Body of pancreas (tissue), 4 donors: ENCODE measurements at regions not wholly inside any gene's neighbourhood (a gene's known extent, or its start where the extent isn't known, plus 50 kb on each side); places are given as distances from the start of the nearest gene placed in this dataset.
"Not testable (repeated sequence)": the region's sequence is repeated elsewhere in the genome, so short reads cannot be mapped to it uniquely, and the experiment has no call there.

Source experiments
- ATAC-seq: fragments of 150-250 bp; one replicate; pipeline ENCODE4 v1.9.1; 2016
- DNase-seq, 4 donors: peaks; one replicate each; pipeline ENCODE4 v3.0.0-alpha.2; 2019
- H3K27ac ChIP-seq, 4 donors: fragments of 200-600 bp; sonication (generic); 1 replicate in 3 of 4; 2 replicates in 1 of 4; pipeline versions ENCODE4 v1.5.1 to v1.6.1; 2016 to 2019; ENCODE audit warnings: mild to moderate bottlenecking in 1 of 4, mixed read lengths in 1 of 4, moderate library complexity in 1 of 4
- H3K27me3 ChIP-seq, 2 donors: fragments of 200-600 bp; sonication (generic); one replicate each; pipeline ENCODE4 v1.6.0; 2016; ENCODE audit warnings: mild to moderate bottlenecking in 1 of 2
- H3K36me3 ChIP-seq, 2 donors: fragments of 200-600 bp; sonication (generic); replicated peaks in 1 of 2; 2 replicates each; pipeline ENCODE4 v1.5.1; 2016; ENCODE audit warnings: low read depth in 2 of 2; ENCODE audit not compliant: insufficient read depth in 1 of 2
- H3K4me1 ChIP-seq: fragments of 200-600 bp; sonication (generic); one replicate; pipeline ENCODE4 v1.6.0; 2016
- H3K4me3 ChIP-seq, 2 donors: fragments of 200-600 bp; sonication (generic); 1 replicate in 1 of 2; 2 replicates in 1 of 2; pipeline ENCODE4 v1.5.1; 2016 to 2019
- H3K9me3 ChIP-seq, 3 donors: fragments of 200-600 bp; sonication (generic); 1 replicate in 2 of 3; 2 replicates in 1 of 3; pipeline ENCODE4 v1.5.1; 2016
- CTCF ChIP-seq, 7 experiments: fragments of 450-650 bp in 4 of 7; fragments of 200-600 bp in 3 of 7; sonication (generic) in 3 of 7; IDR thresholded peaks; one replicate each; pipeline ENCODE4 v1.5.1; 2016 to 2019; ENCODE audit warnings: antibody characterized with exemption in 7 of 7
- POLR2A ChIP-seq, 3 donors: fragments of 450-650 bp; IDR thresholded peaks; one replicate each; pipeline ENCODE4 v1.6.1; 2016; ENCODE audit warnings: antibody characterized with exemption in 3 of 3, mild to moderate bottlenecking in 2 of 3
- WGBS, 2 donors: methylation state at CpG; one replicate each; pipeline ENCODE4 v1.1.5; 2017; 5-methylcytosine and 5-hydroxymethylcytosine counted together
- intact Hi-C: fragments of 100-400 bp; cut with DNase I; formaldehyde crosslinking; loops from one replicate; pipeline ENCODE4 v1.15.1; 2023

DNA sequence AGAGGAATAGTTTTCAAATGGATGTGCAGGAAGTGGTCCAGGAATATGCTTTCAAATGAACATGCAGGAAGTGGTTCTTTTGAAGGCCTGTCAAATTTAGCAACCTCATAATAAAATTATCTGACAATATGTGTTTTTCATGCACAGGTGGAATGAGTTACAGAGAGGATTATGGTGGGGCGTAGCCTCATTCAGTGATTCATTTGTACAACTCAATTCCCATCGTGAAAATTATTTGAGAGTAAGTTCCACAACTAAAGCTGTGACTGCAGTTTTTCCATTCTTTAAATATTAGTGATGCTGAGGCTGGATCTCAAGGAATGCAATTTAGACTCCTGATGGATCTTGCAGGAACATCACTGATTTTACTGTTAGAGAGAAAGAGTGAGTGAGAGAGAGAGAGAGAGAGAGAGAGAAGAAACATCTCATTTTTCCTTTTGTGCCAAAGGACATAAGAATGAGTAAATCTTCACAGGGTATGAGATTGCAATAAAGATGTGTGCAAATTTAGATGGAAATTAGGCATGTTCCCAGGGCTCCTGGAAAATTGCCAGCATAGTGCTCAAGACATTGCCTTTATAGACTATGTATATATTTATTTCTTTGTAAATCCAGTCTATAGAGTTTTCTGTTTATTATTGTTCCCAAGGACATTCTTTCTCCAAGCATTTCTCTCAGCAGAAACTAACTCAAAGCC, 394.9 kb upstream of the ZEB2 start:
- intact Hi-C loops = no loop called here
- no peaks in the 10 kb centered on the region for H3K27me3 ChIP-seq
- TF ChIP-seq POLR2A (IDR thresholded peaks at IDR 0.05) (no peak), CTCF (IDR thresholded peaks at IDR 0.05) (no peak)
- H3K9me3 ChIP-seq = no peaks in the 10 kb centered on the region
- WGBS, 2 donors = 46 to 66% methylated on average over 2 of the region's 2 CpGs
- H3K4me3 ChIP-seq = no peak overlapping the region
- ATAC-seq (no peak), DNase-seq (no peak)
- H3K36me3 ChIP-seq = no peaks in the 10 kb centered on the region
- no peaks in the 10 kb centered on the region for H3K4me1 ChIP-seq
- no peak overlapping the region for H3K27ac ChIP-seq

DNA sequence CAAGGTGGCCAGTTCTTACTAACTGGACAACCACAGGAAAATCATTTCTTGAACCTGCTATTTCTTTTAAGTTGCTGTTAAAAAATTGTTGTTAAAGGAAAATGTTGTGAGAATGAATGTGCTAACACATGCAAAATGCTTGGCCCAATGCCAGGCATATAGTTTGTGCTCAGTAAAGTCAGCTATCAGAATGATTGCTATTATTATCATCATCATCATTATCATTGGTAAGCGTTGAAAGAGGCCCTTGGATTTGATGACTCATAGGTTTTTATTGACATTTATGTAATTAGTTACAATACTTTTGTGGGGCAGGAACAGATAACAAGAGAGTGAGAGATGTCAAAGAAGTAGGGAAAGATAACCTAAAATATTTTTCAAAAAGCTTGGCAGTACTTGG, 394.2 kb upstream of the ZEB2 start:
- no peaks in the 10 kb centered on the region for H3K4me1 ChIP-seq
- H3K9me3 ChIP-seq = no peaks in the 10 kb centered on the region
- TF ChIP-seq POLR2A (IDR thresholded peaks at IDR 0.05) = no peak
- no peak for DNase-seq
- no peaks in the 10 kb centered on the region for H3K36me3 ChIP-seq
- ATAC-seq = no peak
- H3K4me3 ChIP-seq = no peak overlapping the region
- H3K27me3 ChIP-seq = no peaks in the 10 kb centered on the region
- 18 to 22% methylated on average over 1 of the region's 1 CpG for WGBS, 2 donors
- intact Hi-C loops = no loop called here
- no peak overlapping the region for H3K27ac ChIP-seq

- Histone ChIP-seq H3K4me1 (no peaks in the 10 kb centered on the region), H3K36me3 (no peaks in the 10 kb centered on the region), H3K4me3 (no peak overlapping the region), H3K9me3 (no peaks in the 10 kb centered on the region), H3K27me3 (no peaks in the 10 kb centered on the region), H3K27ac (no peak overlapping the region)
- TF ChIP-seq CTCF (IDR thresholded peaks at IDR 0.05) (no peak), POLR2A (IDR thresholded peaks at IDR 0.05) (no peak)
- 81 to 87% methylated on average over 2 of the region's 2 CpGs for WGBS, 2 donors
- DNase-seq (no peak), ATAC-seq (no peak)
- intact Hi-C loops = no loop called here
Observed at GRCh38 chr2:144912206-144912605, 392.3 kb upstream of the ZEB2 start.

DNA sequence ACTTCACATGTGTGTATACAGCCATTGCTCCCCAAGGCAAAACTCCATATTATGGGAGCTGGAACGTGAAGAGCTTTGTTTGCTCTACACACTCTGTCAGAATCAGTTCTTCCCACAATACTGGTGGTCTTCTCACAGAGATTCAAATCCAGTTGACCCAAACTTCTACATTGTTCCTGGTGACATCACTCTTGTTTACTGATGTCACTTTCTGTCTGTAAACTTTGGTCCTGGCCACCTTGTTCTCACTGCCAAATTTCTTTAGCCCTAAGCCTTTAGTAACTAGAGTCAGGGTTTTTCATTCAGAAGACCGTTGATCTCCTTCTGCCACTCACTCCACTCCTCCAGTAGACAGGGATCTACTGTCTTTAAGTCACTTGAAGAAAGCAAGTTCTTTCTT, 386.0 kb upstream of the ZEB2 start:
- 57 to 72% methylated on average over 2 of the region's 2 CpGs for WGBS, 2 donors
- H3K27me3 ChIP-seq = no peaks in the 10 kb centered on the region
- no peak for ATAC-seq
- H3K9me3 ChIP-seq = no peaks in the 10 kb centered on the region
- no peaks in the 10 kb centered on the region for H3K36me3 ChIP-seq
- no peaks in the 10 kb centered on the region for H3K4me1 ChIP-seq
- H3K27ac ChIP-seq = no peak overlapping the region
- intact Hi-C loops = no loop called here
- no peak overlapping the region for H3K4me3 ChIP-seq
- no peak for DNase-seq
- TF ChIP-seq POLR2A (IDR thresholded peaks at IDR 0.05) = no peak
- no peak for TF ChIP-seq CTCF (IDR thresholded peaks at IDR 0.05)

- no peaks in the 10 kb centered on the region for H3K4me1 ChIP-seq
- H3K9me3 ChIP-seq = no peaks in the 10 kb centered on the region
- DNase-seq (no peak), ATAC-seq (no peak)
- H3K36me3 ChIP-seq = no peaks in the 10 kb centered on the region
- no peaks in the 10 kb centered on the region for H3K27me3 ChIP-seq
- H3K27ac ChIP-seq = no peak overlapping the region
- intact Hi-C loops = no loop called here
- WGBS, 2 donors = 78 to 81% methylated on average over 3 of the region's 3 CpGs
- TF ChIP-seq POLR2A (IDR thresholded peaks at IDR 0.05) = no peak
- no peak for TF ChIP-seq CTCF (IDR thresholded peaks at IDR 0.05)
- no peak overlapping the region for H3K4me3 ChIP-seq
Observed at GRCh38 chr2:144904612-144905011, 384.7 kb upstream of the ZEB2 start.

GRCh38 chr2:144903045-144903444, 383.1 kb upstream of the ZEB2 start:
- intact Hi-C loops, H3K9me3 ChIP-seq, H3K4me1 ChIP-seq, H3K36me3 ChIP-seq, H3K27ac ChIP-seq, H3K27me3 ChIP-seq, H3K4me3 ChIP-seq, DNase-seq, ATAC-seq: not testable (repeated sequence)
- 86 to 90% methylated on average over 13 to 17 of the region's 19 CpGs for WGBS, 2 donors

DNA sequence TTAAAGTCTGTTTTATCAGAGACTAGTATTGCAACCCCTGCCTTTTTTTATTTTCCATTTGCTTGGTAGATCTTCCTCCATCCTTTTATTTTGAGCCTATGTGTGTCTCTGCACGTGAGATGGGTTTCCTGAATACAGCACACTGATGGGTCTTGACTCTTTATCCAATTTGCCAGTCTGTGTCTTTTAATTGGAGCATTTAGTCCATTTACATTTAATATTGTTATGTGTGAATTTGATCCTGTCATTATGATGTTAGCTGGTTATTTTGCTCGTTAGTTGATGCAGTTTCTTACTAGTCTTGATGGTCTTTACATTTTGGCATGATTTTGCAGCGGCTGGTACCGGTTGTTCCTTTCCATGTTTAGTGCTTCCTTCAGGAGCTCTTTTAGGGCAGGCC, 381.5 kb upstream of the ZEB2 start:
- H3K9me3 ChIP-seq, DNase-seq, H3K27me3 ChIP-seq, H3K36me3 ChIP-seq, H3K4me3 ChIP-seq, intact Hi-C loops, ATAC-seq, H3K4me1 ChIP-seq, H3K27ac ChIP-seq: not testable (repeated sequence)
- 50 to 75% methylated on average over 3 to 4 of the region's 4 CpGs for WGBS, 2 donors
